GM18907 (cell line): ENCODE measurements at regions not wholly inside any gene's neighbourhood (a gene's known extent, or its start where the extent isn't known, plus 50 kb on each side); places are given as distances from the start of the nearest gene placed in this dataset.

Experiments
- ATAC-seq: cut with Tn5 transposase; IDR thresholded peaks from one replicate; pipeline ENCODE4 v1.9.1; 2021; ENCODE audit warnings: mild to moderate bottlenecking, moderate library complexity; ENCODE audit not compliant: unreplicated experiment

DNA sequence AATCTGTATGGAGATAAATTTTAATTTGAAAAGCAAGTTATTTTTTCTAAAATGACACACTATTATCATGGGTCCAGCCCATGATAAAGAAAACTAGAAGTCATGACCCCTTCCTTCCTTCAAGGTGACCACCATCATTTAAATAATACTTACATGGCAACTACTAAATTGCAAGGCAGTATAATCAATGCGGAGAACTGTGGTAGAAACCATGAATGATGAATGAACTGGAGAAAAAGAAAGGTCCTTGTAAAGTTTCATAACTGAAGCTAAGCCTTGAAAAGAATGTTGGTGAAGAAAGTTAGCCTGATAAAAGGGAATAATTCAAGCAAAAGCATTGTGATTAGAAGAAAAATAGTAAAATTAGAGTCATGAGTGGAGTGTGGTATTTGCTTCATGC is 222.9 kb upstream of the TBC1D5 start:
- ATAC-seq, result no peak

DNA sequence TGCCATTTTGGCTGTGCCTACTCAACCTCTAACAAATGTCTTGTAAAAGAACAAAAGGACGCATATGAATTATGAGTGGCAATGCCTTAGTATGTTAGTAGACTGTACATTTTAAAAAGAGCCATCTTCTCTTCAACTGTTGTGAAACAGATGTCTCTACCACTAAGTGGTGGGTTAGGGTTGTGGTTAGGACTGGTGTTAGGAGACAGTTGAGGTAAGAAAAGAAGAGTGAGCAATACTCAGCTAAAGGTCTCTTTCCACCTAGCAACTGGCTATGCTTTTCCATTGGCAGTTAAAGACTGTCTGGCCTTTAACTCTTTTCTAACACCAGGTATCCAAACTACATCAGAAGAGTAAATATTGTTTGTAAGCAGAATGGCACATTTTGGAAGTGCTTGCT is 221.7 kb upstream of the TBC1D5 start:
- ATAC-seq, result no peak

DNA sequence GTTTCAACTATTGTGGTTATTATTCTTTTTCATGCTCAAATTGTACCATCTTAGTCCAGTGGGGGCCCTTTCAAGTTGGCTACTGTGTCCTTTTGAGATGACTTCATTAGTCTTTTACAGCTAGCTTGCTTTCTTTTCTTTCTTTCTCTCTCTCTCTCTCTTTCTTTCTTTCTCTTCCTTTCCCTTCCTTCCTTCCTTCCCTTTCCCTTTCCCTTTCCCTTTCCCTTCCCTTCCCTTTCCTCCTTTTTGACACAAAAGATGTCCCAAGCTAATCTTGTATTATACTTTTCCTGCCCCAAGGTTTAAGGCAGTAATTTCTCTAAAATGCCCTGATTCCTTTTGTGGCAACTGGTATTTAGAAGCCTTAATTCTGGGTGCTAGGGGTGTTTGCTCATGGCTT is 213.0 kb upstream of the TBC1D5 start:
- no peak for ATAC-seq

DNA sequence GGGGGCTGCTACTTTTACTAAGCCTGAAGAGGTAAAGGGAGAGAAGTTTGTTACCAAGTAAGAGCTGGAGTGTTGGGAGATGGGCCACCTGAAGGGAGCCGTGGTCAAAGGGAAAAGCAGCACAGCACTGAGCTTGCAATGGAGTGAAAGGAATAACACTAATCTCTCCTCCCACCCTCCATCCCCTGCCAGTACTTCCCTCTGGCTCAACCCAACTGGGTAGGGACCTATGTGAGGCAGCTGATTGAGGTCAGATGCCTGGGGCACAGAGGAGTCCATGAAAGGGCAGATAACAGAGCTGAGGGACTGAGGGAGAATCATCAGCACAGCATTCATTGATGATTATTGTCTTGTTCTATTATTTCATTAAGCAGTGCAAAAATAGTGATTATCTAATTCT is 212.4 kb upstream of the TBC1D5 start:
- no peak for ATAC-seq

DNA sequence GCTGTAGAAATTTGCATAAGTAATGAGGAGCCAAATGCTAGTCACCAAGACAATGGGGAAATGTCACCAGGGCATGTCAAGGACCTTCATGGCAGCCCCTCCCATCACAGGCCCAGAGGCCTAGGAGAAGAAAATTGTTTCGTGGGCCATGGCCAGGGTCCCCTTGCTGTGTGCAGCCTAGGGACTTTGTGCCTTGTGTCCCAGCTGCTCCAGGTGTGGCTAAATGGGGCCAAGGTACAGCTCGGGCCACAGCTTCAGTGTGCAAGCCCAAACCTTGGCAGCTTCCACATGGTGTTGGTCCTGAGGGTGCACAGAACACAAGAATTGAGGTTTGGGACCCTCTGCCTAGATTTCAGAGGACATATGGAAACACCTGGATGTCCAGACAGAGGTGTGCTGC is 208.8 kb upstream of the TBC1D5 start:
- no peak for ATAC-seq

DNA sequence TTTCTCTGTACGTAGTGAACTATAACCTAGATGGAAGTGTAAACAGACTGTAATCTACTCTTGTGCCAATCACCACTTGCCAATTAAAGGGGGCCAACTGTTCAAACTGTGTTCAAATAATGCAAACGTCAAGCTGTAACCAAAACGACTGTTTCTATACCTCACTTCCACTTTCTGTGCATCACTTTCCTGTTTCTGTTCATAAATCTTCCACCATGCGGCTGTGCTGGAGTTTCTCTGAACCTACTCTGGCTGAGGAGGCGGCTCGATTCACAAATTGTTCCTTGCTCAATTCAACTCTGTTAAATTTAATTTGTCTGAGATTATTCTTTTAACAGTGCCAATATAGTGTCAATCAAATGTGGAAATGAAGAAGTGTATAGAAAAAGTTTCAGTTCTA is 206.7 kb upstream of the TBC1D5 start:
- no peak for ATAC-seq

DNA sequence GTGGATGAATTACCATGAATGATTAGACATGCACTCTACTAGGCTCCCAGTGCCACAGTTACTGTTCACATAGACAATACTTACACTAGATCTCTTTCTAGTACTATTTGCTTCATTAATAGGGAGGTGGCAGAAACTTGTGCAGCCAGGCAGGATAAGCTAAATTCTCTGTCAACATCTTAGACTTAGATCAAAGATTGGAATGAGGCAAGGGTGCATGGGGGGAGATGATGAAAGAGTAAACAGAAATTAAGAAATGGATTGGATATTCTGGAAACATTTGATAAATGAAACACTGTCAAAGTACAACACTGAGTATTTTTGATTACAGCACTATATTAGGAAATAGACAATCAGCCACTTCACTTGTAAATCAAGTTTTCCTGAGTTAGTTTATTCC is 205.4 kb upstream of the TBC1D5 start:
- ATAC-seq, result no peak

DNA sequence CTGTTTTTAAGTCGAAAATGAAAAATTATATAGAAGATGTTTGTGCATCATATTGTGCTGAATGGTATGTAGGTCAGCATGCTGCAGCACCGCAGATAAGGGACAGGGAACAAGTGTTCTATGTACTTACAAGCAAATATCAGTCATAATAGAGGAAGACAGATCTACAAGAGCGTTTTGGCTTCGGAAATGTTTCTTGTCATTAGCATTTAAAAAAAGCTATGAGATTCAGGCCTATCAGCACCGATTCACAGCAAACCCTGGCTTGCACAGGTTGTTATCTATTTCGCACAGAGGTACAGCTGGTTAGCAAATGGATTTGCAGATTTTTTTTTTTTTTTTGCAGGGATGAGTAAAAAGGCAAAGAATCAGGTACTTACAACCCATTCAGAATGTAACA is 204.2 kb upstream of the TBC1D5 start:
- ATAC-seq, result no peak

DNA sequence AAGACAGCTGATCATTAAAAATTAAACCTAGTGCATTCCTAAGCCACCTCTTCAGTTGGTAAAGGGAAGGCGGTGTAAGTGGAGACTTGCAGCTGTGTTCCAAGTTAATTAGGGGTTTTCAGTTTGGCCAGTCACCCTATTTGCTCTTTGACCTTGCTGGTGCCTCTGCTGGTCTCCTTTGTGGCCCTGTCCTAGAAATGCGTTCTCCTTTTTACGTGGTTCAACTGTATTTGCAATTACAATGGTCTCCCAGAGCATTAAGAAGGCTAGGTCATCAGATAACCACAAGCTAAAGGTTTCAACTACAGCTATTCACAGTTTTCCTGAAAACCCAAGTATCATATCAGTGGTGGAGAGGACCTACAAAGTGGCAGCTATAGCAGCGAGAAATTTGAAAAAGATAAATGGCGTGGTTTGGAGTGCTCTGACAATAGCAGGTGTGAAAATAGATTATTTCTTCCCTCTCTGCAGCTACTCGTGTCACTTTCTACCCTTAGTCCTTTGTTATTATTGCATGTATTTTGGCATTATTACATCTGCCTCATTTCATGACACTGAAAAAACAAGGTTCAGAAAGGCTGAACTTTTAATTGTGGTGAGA is 203.5 kb upstream of the TBC1D5 start:
- no peak for ATAC-seq

DNA sequence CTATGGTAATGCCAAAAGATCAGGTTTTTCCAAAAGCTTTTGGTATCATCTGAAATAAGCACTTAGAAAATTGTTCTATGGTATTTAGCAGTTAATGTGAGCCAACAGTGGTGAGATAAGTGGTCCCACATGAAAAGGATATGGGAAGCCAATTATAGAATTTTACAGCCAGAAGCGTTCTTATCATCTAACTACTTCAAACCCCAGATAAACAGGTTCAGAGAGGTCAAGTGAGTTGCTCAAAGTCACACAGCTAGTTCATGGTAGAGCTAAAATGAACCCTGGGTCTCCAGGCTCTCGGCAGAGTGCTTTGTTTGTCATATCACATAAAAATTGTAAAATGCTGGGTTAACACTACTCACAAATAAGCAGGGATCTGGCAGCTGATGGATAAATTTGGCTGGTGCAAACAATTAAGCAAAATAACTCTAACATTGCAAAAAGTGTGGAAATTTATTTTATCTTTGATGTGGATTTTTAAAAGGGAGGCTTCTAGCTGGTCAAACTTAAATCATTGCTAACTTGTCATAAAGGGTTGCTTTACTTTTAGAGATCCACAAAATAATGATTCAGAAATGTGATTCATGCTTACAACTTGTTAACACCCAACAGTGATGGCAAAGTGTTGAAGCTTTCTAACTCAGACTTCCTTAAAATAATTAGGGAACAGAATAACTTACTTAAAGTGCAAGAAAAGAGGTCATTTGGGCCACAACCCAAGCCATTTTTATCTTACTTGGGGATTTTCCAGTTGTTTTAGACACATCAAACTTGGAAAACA is 202.8 kb upstream of the TBC1D5 start:
- ATAC-seq, result no peak

DNA sequence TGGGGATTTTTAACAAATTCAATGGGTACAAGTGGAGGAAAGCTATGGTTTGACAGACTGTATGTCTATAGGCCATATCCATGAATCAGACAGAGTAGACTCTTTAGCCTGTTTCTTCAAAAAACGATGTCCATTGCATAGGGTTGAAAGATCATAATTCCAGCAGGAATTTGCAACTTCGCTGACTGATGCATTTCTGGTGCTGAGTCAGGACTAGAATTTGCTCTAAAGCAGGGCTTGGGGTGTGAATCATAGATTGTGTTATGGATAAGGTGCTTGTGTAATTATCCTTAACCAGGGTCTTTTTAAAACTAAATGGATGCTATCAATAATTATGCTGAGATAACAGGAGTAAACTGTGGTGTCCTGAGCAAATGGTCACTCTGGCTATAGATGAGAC is 200.4 kb upstream of the TBC1D5 start:
- no peak for ATAC-seq

DNA sequence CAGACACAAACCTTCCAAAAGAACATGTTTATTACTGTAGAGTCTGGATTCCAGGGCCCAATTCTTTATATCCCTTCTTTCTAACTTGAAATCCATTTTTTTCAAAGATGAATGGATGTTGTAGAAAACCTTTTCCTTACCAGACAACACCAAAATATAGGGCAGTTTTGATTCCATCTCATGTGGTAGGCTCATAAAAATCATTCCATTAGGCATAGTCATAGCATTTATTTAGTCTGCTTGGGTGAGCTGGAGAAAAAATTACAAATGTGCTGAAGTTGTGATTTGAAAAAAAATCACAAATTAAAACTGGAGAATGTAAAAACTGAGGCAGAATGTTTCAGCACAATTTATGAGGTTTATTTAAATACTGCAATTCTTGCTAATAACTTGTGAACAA is 199.3 kb upstream of the TBC1D5 start:
- no peak for ATAC-seq

DNA sequence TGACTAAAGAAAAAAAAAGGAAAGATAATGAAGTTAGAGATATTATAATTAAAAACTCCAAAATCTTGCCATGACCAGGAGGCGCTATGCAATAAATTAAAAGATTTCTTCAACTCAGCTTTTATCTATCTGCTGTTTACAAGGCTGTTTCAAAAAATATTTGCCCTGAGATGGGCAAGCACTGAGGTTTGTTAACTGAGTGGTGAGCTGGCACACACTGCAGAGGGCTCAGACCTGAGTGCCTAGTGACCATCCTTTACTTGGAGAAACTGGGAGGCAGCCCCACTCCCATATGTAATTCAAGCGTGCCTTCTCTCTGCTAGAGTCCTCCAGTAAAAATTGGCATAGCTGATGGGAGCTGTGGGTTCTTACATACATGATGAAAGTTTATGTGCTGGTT is 198.7 kb upstream of the TBC1D5 start:
- ATAC-seq, result no peak

DNA sequence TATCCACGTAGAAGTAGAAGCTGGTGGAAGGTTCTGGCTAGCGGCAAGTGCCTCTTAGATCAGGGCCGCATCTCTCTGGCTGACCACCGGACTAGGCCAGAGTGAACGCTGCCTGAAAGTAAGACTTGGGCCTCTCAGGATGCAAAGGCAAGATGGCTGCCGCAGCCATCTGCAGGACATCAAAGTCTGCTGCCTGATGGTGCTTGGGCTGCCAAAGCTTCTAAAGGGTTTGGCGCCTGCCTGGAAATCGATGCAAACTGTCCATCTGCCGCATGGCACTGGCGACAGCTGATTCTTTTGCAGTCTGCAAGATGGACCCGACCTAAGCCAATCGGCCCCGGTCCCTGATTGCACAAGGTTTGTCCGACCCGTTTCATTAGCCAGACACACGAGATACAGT is 196.7 kb upstream of the TBC1D5 start:
- ATAC-seq, result no peak

DNA sequence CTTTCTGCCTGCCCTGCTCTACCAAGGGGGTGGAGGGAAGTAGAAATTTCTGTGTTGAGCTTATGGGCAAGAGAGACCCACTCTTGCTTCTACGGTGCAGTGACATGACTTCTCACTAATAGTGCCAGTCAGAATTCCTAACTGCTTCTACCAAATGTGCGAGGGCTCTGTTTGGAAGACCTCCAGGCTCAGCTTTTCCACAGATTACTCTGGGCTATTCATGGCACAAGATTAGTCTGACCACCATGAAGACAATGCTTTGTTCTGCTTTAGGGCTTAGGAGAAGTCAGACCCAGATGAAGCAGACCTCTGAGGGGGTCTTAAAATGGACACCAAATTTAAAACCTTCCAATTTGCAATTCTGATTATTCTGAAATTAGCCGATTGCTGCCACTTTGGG is 195.9 kb upstream of the TBC1D5 start:
- no peak for ATAC-seq

DNA sequence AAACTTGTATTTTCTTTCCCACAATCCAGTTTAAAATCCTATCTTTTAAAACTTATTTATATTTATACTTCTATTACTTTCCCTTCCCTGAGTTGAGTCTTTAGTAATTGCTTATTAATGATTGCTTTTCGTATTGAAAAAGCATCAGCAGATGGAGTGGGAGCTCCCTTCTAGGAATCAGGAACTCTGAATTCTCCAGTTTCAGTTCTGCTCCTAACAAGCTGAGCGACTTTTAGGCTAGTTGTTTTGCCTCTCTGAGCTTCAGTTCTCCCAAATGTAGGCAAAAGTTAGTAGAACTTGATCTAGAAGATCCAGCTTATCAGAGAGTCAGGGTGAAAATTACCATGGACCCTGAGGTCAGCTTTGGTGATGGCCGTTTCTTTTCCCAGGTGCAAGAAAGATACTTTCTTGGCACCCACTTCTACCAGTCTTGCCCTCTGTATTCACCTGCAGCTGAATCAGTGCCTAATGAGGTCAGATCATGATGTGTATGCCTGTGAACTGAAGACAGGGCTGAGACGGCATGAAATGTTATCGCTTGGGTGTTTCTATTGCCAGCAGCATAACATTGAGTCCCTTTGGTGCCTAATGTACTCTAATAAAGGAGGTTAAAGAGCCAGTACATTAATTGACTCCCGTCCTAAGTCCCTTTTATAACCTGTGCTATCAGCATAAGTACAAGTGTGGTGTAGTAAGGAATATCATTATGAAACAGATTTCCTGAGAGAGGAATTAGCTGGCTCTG is 194.5 kb upstream of the TBC1D5 start:
- no peak for ATAC-seq

DNA sequence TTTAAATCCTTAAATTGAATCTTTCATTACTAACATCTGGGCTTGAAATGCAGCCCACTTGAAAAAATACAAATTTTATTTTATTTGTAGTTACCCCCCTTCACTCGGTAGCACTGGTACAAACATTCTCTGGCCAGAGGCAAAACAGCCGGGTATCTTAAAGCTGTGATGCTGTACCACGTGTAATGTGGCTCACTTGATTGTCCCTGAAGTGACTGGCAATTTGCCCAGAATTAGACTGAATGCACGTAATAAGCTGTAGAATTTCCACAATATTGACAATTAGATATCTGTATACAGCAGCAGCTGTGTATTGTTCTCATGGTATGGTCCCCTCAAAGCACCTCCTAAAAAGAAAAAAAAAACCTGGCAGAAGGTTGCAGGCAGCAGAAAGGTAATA is 192.8 kb upstream of the TBC1D5 start:
- ATAC-seq, result no peak

DNA sequence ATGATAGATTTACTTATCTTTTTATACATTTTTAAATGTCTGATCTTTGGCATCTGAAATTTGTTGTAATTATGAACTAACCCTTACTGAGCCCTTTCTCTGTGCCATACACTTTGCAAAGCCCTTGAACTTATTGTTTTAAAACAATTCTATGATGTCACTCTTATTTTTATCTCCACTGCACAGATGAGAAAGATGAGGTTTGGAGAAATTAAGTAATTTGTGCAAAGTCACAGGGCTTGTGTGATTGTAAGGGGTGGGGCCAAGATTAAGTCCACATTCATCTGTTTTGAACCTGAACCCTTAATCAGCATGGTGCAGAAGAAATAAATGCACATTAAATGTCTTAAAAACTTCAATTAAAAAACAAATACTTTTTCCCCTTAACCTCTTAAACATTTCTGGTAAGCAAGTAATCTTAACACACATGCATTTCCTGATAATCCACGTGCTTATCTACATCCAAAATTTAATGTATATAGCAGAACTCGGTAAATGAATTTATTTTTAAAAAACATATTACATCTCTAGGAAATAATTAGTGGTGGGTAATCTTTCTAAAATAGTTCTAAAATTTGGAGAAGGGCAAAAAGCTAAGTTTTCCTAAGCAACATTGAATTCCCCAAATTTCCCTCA is 189.8 kb upstream of the TBC1D5 start:
- ATAC-seq, result no peak

DNA sequence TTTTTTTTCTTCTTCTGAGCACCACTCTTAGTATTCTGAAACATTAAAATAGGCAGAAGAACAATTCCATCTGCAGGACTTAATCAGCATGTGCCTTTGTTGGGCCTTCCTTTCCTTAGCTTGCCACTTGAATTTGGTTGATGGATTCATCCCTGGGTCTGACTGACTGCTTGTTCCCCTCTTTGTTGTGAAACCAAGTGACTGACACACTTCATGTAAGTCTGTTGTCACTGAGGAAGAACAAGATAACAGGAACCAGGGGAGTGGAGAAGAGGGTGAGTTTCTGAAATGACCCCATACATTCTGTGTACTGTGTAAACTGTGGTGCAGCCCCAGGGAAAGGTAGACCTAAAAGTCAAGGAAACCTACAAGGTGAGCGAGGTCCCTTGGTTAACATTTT is 188.7 kb upstream of the TBC1D5 start:
- no peak for ATAC-seq

DNA sequence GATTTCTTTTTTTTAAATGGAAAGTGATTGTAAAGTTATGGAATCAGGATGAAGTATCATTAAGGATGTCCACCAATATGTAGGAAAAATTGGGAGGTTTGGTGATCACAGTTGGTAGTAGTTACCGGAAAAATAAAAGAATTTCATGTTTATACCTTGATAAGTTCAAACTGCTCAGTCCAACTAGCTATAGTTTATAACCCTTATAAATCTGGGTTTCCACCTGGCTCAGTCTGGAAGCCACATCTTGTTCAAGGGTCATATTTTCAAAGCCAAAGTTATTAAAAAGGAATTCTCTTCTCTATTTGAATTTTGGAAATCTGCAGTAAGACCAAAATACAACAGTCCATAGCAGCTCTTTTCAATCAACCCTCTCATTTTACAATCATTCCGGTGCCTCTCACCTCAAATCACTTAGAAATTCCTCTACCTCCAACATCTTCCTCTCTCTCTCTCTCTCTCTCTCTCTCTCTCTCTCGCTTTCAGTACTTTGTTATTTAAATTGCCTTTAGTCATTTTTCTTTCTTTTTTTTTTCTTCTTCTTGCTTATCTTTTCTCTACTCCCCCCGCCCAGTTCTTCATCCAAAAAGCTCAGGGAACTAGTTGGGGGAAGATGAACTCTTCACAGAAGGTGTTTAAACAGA is 186.2 kb upstream of the TBC1D5 start:
- ATAC-seq, result no peak

DNA sequence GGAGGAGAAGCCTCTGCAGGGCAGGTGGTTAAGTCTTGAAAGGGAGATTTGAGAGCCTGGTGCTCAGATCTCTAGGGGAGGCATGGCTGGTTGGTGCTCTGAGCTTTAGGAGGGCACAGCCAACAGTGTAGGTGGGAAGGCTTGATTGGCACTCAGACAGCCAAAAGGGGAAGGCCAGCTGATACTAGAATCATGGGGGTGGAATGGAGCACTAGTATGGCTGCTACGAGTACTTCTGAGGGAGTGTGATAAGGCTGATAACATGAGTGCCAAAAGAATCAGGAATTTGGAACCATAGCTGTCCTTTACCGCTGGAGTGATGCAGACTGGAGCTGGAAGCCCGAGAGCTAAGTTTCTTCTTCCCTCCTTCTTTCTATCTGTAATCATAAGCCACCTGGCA is 184.6 kb upstream of the TBC1D5 start:
- no peak for ATAC-seq
